AML-193 (cell line): ENCODE measurements at regions not wholly inside any gene's neighbourhood (a gene's known extent, or its start where the extent isn't known, plus 50 kb on each side); places are given as distances from the start of the nearest gene placed in this dataset.

Source experiments
- DNase-seq, 2 experiments: peaks; one replicate each; lab custom pipeline; 2025; lab: John Stamatoyannopoulos, UW

DNA sequence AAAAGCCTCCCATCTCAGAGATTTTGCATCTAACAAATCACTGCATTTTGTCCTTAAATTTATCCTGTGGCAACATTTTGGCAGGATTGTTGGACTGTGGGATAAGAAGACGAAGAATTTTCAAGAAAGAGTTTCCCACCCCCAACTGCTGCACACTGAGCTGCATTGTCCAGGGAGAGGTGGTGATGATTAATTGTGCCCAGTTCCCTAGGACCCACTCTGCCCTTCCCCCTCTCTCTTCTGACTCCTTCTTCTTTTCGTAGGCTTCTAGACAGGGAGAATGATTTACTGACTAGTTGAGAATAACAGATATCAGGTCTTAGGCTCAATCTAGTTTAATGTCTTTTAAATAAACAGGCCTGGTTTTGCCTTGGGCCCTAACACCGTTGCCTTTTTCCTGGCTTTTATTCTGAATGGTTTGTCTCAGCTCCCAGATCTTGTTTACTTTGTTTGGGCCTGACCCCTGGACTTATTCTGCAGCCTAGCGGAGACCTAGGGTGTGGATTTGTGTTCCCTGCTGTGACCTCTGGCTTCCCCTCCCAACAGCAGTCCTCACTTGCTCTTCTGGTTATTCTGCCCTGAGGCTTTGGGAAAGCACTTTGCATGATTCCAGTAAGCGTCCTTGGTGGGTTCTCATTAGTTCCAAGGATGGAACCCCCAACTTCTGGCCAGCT, 233.3 kb downstream of the INSIG2 start:
- DNase-seq: no peak

DNA sequence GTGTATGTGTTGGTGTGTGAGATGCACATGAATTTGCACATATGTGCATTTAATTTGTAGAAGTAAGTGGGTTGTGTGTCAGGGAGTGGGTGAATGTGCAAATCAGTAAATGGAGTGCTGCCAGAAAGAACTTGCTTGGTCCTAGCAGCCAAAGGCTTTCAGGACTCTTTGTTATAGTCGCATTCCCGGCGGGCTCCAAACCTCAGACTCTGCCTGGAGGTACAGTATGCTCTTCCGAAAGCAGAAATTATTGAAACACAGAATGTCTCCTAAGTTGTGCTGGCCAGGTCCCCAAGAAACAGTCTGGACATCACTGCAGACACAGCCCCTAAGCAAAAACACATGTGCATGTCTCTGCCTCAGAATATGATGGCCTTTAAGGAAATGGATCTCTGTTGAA, 232.4 kb downstream of the INSIG2 start:
- no peak for DNase-seq

DNA sequence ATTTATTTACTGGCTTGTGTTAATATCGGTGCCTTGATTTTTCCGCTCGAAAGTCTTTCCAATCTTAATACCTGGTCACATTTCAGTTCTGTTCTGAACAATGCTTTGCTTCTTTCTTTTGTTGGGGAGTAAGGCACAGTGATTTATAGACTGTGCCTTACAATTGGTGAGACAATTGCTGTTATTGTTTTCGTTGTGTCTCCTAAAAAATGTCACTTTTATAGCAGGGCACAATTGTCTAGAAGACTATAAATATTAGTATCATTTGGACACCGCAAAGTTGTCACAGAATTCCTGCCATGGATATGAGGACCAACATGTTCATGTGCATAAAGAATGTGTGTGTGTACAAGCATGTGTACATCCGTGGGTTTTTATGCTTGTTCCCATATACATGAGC, 231.9 kb downstream of the INSIG2 start:
- DNase-seq: no peak

DNA sequence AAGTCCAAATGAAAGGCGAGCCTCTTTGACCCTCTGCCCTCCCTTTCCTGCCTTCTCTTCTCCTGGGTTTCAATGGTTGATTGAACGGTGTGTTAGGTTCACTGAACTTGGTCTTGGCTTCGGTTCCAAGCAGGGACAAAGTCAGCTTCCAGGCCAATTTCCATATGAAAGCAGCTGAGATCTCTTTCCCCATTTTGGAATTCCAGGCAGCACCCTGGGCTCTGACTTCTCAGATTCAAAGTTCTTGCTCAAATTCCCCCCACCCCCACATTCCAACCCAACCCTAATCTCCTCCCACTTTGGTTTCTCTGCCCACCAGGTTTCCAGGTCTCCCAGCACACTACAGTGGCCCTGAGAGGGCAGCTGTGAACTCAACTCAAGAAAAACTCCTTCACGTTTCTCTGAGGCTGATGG, 231.0 kb downstream of the INSIG2 start:
- DNase-seq: no peak

DNA sequence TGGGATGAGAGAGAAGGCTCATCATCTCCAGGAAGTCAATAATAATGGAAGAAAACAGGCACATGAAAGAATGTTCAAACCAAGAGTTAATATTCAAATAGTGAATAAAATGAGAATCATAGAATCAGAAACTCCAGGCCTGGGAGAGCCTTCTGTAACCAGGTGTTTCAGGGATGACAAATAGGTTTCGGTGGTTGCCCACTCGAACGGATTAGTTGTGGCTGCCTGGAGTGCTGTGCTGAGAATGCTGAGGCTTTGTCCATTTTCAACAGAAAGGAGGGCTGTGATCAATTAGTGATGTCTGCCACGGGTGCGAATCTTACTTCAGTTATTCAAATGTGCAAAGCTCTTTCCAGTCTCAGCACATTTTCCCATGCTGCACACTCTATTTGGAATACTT, 227.3 kb downstream of the INSIG2 start:
- DNase-seq: no peak

DNA sequence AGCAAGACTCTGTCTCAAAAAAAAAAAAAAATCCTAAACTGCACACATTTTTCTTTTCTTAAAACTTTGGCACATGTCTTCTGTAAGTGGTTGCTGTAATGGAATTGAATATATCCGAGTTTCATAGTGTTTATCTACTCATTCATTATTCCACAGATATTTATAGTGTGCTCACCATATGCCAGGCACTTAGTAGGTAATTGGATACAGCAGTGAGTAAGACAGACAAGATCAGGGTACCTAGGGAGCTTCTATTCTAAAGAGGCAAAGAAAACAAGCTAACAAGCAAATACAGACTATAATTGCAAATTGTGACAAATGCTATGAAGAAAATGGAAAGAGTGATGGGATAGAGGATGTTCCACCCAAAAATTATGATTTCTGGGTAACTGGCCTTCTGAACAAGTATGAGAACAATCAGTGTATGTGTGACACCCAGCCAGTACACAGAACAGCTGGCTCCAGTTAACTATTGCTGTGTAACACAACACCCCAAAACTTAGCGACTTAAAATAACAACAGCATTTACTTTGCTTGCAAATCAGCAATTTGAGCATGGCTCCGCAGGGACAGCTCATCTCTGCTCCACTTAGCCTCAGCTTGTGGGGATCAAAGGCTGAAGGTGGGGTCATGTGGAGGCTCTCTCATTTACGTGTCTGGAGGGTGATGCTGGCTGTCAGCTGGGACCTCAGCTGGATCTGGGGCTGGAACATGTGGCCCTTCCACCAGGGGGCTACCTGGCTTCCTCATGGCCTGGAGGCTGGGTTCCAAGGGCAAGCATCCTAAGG, 224.9 kb downstream of the INSIG2 start:
- no peak for DNase-seq

DNA sequence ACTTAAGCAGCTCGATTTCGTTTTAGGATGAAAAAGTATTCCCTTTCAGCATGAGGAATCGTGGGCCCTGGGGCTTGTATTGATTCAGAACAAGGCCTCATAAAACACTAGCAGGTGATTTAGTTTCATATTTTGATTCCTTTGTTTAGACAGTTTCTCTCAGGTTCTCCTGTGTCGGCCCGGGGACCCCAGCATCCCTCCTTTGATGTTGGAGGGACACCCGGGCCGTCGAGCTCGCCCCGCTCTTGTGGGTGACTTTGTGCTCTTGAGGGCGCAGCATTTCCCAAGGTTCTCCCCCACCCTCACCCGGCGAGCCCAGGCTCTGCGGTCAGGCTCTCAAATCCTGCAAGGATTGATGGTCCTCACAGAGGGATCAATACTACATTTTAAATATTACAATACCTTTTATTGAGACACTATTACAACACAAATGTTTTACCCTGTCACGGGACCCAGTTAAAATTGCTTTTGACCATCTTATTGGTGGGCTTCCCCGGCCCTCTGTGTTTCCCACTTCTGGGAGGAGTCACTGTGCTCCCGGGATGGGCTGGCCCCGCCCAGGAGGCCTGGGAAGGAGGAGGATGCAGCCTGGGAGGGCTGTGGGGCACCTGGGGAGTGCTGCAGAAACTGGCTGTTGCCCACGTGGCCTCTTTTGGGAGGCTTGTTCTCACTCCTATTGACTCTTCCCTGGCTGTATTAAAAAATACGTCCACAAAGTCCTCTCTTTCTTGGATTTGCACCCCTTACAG, 222.6 kb downstream of the INSIG2 start:
- DNase-seq: no peak

DNA sequence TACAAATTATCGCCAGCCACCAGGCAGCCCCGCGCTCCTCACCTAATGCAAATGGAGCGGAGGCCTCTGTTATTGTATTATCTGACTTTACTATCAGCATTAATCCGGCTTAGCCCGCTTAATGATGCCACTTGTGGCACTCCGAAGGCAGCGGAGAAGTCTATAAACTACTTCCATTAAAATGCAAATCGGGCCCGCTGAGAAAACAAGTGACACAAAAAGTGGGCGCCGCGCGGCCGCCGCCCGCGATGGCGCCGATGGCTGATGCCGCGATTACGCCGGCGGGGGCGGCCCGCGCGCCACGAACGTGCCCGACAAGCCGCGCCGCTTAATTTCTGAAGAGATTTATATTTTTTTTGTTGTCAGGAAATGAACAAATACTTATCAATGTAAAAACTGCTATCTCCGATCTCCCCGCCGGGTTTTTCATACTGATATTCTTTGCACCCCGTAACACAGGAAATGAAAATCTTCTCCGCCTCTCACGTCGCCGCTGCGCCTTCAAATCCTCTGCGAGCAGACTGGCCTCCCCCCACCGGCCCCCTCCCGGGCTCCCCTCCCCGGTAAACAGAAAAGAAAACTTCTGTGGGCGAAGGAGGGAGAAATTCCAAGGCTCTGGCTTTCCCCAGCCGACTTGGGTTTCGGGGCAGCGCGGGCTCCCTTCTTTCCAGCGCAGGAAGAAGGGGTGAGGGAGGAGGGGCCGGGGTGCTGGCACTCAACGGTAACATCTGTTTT, 221.8 kb downstream of the INSIG2 start:
- no peak for DNase-seq

DNA sequence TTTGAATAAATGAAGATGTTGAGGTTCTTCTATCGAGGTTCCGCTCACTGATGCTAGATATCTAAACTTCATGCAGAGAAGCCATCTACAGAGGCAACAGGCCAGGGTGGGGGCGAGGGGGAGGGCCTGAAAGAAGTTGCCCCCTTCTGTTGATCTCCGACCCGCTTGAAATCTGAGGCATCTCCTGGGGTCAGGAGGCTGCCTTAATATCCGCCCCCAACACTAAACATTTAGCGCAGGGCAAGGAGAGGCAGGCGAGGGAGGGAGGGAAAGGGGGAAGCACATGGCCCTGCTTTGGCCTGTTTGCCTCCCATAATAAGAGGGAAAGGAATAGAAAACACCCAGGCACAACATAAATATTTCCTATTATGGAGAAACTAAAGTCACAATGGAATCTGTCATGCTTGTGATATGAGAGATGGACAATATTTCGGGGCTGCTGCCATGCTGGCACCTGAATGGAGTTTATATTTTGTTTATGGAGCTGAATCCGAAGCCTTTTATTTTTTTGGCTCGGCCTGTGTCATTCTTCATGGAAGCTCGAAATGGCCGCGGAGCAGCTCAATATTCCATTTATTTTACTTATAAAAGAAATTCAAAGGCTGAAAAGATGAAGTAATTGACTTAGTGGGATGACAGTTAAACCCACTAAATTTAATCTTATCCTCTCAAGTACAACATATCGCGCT, 221.1 kb downstream of the INSIG2 start:
- no peak for DNase-seq

DNA sequence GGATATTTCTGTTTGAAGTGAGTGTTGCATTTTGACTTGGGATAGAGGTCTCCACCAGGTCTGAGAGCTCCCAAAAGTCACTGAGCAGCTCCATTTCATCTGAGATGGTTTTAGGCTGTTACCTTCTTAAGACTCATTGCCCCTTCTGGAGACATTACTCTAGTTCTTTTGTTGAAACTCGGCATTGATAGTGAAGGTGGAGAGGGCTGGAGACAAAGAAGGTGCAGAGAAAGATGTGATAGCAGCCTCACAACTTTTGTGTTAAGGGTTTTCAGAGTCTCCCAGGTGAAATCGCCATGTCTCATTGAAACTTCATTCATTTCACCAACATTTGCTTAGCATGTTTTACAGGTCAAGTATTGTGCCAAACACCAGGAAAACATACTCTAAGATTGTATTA, 219.6 kb downstream of the INSIG2 start:
- no peak for DNase-seq

DNA sequence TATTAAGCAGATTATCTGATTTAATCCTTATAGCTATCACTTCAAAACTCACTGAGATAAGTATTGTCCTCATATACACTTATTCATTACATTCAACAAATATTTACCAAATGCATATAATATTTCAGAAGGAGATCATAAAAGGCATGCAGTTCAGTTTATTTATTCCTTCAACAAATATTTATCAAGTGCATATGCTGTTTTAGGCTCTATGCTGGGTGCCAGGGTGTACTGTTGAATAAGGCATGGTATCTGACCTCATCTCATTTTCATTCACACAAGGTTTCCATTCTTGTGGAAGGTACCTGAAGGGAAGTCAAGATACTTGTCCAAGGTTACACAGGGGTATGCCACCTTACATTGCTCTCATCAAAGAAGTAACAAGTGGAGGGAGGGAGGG, 213.0 kb downstream of the INSIG2 start:
- DNase-seq: no peak

DNA sequence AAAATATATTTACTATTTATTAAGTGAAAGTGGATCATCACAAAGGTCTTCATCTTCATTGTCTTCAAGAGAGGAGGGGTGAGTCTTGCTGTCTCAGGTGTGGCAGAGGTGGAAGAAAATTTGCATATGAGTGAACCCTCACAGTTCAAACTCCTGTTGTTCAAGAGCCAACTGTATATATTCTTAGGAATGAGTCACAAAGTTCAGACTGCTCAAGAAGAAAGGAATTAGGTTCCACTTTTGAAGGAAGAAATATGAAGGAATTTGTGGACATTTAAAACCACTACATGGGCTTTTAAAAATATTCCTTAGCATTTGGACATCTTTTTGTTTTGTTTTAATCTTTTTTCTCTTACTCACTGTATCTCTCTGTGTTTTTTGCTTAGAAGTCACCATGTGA, 212.6 kb downstream of the INSIG2 start:
- no peak for DNase-seq

DNA sequence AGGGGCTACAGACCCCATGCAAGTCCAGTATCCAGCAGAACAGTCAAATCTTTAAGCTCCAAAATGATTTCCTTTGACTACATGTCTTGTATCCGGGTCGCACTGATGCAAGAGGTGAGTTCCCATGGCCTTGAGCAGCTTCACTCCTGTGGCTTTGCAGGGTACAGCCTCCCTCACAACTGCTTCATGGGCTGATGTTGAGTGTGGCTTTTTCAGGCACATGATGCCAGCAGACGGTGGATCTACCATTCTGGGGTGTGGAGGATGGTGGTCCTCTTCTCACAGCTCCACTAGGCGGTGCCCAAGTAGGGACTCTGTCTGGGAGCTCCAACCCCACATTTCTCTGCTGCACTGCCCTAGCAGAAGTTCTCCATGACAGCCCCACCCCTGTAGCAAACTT, 208.4 kb downstream of the INSIG2 start:
- no peak for DNase-seq

DNA sequence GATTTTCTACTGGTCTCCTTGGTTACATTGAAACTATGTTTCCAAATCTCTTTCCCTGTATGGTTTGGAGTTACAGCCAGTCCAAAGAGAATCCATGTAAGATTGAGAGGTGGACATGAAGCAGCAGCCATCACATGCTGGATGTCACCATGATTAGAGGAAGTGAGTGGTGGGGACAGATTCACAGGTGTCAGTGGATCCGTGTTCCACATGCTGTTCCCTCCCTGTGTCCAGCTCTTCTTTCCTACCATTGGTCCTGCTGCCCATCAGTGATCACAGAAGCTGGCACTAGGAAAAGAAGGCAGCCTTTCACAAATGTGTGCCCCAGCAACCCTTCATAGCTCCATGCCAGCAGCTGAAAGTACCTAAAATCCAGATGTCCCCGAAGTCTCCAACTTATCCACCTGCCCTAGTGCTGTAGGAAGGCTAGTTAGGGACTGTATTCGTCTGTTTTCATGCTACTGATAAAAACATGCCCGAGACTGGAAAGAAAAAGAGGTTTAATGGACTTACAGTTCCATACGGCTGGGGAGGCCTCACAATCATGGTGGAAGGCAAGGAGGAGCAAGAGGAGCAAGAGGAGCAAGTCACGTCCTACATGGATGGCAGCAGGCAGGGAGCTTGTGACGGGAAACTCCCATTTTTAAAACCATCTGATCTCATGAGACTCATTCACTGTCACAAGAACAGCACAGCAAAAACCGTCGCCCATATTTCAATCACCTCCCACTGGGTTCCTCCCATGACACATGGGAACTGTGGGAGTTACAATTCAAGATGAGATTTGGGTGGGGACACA, 207.5 kb downstream of the INSIG2 start:
- DNase-seq: no peak

DNA sequence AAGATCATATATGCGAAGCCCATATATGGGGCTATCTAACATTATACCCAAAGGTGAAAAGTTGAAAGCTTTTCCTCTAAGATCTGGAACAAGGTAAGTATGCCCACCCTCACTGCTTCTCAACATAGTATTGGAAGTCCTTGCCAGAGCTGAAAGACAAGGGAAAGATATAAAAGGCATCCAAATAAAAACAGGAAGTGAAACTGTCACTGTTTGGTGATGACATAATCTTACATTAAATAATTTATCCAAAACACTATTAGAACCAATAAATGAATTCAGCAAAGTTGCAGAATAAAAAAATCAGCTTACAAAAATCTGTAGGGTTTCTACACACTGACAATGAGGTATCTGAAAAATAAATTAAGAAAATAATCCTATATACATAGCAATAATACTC, 205.8 kb downstream of the INSIG2 start:
- DNase-seq: no peak

DNA sequence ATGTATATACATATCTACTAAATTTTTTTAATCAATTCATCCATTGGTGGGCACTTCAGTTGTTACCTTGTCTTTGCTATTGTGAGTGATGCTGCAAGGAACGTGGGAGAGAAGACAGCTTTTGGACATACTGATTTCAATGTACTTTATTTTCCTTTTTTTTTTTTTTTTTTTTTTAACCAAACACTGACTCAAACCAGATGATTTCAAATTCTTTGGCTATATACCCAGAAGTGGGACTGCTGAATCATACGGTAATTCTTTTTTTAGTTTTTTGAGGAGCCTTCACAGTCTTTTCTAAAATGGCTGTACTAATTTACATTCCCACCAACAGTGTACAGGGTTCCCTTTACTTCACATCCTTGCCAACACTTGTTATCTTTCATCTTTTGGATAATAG, 204.7 kb downstream of the INSIG2 start:
- DNase-seq: no peak

DNA sequence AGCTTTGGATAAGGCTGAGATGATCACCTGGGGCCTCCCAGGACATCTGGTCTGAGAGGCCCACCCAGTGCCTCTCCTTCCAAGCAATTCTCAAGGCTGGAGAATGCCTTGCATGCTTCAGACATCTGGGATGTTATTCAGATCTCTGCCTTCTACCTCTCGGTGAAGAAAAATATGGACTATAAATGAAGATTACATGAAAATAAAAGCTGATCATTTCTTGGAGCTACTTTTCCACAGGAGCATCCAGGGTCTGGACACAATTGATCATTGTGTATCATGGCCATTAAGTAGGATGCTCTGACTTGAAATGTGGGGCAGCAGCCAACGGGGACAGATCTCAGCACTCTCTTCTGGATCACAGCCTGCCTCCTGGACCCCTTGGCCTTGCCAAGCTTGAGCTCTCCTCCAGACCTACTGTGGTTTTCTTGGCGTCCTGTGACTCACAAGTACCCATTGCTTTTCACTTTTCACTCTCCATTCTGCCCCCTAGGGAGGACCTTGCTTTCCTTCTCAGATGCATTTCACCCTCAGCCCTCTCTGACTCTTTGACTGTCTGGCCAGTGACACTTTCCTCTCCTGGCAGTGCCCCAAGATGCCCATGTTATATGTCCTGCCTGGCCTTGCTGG, 203.1 kb downstream of the INSIG2 start:
- DNase-seq: no peak

DNA sequence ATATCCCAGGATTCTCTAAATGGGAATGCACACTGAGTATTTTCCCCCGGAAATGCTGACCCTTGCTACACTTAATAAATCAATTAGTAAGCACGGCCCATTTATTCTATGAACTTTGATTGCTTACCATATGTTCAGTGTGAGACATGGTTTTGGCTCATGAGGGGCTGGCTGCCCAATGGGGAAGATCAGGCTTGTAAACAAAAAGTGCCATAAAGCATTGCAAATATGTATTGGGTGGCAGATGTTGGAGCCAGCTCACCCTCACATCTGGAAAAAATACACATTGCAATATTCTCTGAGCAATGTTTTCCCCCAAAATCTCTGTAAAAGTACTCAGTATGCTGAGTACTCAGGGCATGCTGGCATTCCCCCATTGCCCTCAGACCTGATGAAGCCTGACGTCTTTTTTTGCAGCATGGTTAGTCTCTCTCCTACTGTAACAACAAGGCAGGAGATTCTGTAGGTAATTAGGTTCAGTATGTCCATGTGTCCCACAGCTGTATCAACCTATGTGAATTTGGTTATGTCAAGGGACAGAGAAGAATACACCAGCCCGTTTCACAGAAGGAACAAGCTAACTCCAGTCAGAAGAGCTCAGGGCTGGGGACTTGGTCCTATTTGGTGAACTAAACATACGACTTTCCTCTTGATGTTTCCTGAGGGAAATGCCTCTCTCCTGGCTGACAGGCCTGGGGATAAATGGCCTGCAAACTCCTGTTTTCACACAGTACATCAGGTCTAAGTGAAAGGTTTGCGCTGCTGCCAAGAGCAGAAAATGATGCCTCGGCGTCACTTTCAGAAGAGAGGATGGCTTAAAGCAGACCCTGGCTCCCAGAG, 202.4 kb downstream of the INSIG2 start:
- DNase-seq: no peak

DNA sequence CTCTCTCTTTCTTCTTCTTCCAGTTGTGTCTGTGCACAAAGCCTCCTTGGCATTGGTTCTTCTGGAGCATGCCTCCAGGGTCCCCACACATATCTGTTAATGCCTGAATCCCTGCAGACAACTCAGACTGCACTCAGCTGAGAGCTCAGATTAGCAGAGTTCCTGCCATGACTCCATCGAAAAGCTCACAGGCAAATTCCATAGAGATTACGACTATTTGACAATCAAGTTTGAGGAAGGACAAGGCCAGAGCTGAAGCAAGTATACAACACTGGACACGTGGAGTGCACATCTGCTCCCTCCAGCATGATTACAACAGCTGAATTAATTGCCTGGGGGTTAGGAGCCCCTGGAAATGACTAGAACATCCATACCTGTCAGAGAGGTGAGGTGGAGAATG, 190.7 kb downstream of the INSIG2 start:
- DNase-seq: no peak

DNA sequence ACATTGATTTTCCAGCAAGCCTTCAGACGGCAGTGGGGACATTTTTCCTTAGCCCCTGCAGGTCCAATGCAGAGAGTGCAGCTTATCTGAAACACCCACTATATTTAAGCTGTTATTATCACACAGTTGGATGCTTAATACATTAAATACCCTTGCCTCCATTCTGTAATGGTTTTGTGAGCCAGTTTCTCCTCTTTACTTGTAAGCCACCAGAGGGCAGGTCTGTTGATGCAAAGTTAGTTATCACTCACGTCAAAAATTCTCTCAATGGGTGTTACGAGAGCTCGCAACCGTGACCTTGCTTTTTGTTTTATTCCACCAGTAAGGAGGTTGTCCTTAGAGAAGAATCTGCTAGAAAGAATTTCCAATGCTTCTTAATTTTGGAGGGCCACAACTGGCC, 189.8 kb downstream of the INSIG2 start:
- no peak for DNase-seq
